H9 (cell line): ENCODE measurements at regions not wholly inside any gene's neighbourhood (a gene's known extent, or its start where the extent isn't known, plus 50 kb on each side); places are given as distances from the start of the nearest gene placed in this dataset.
"Not testable (repeated sequence)": the region's sequence is repeated elsewhere in the genome, so short reads cannot be mapped to it uniquely, and the experiment has no call there.

Source experiments
- DNase-seq: peaks from one replicate; pipeline ENCODE4 v3.0.0-alpha.2; 2017
- H2AFZ ChIP-seq: one replicate; pipeline ENCODE4 v1.6.1; 2013; ENCODE audit warnings: mild to moderate bottlenecking, low read length, control low read depth, moderate library complexity
- H2AK5ac ChIP-seq: 2 replicates; pipeline ENCODE4 v1.6.1; 2013; ENCODE audit warnings: low read length, control low read depth, mixed read lengths; ENCODE audit not compliant: insufficient read length
- H2BK120ac ChIP-seq: one replicate; pipeline ENCODE4 v1.6.1; 2013; ENCODE audit warnings: low read depth, mild to moderate bottlenecking, low read length, control low read depth, inconsistent platforms; ENCODE audit not compliant: poor library complexity, severe bottlenecking
- H2BK12ac ChIP-seq: 2 replicates; pipeline ENCODE4 v1.6.1; 2013; ENCODE audit warnings: low read length, control low read depth, mixed read lengths, low read depth; ENCODE audit not compliant: insufficient read length
- H2BK15ac ChIP-seq: 2 replicates; pipeline ENCODE4 v1.6.1; 2013; ENCODE audit warnings: low read depth, low read length, control low read depth
- H2BK20ac ChIP-seq: one replicate; pipeline ENCODE4 v1.6.1; 2013; ENCODE audit warnings: low read depth, mild to moderate bottlenecking, low read length, control low read depth, inconsistent platforms; ENCODE audit not compliant: poor library complexity, severe bottlenecking
- H2BK5ac ChIP-seq: 2 replicates; pipeline ENCODE4 v1.6.1; 2013; ENCODE audit warnings: low read length, control low read depth, mixed read lengths; ENCODE audit not compliant: insufficient read length
- H3K14ac ChIP-seq: 2 replicates; pipeline ENCODE4 v1.6.1; 2013; ENCODE audit warnings: low read length, control low read depth; ENCODE audit not compliant: insufficient read depth
- H3K18ac ChIP-seq: 2 replicates; pipeline ENCODE4 v1.6.1; 2013; ENCODE audit warnings: low read depth, mild to moderate bottlenecking, mixed read lengths, low read length, control low read depth; ENCODE audit not compliant: insufficient read length
- H3K23ac ChIP-seq: 2 replicates; pipeline ENCODE4 v1.6.1; 2013; ENCODE audit warnings: low read length, control low read depth, mixed read lengths, low read depth; ENCODE audit not compliant: insufficient read length
- H3K23me2 ChIP-seq: 2 replicates; pipeline ENCODE4 v1.6.1; 2013; ENCODE audit warnings: low read depth, mild to moderate bottlenecking, mixed read lengths, low read length, control low read depth; ENCODE audit not compliant: insufficient read length, poor library complexity, severe bottlenecking
- H3K27ac ChIP-seq: 2 replicates; pipeline ENCODE4 v1.5.1; 2013; ENCODE audit warnings: low read length, control low read depth, mixed read lengths, low read depth; ENCODE audit not compliant: insufficient read length
- H3K27me3 ChIP-seq: 2 replicates; pipeline ENCODE4 v1.6.1; 2013; ENCODE audit warnings: low read length, control low read depth, inconsistent platforms; ENCODE audit not compliant: insufficient read depth
- H3K4ac ChIP-seq: 2 replicates; pipeline ENCODE4 v1.6.1; 2013; ENCODE audit warnings: low read depth, mild to moderate bottlenecking, control low read depth, inconsistent platforms, low read length, moderate library complexity
- H3K4me1 ChIP-seq: 2 replicates; pipeline ENCODE4 v1.6.1; 2013; ENCODE audit warnings: low read length, control low read depth, inconsistent platforms; ENCODE audit not compliant: insufficient read depth
- H3K4me2 ChIP-seq: 2 replicates; pipeline ENCODE4 v1.6.1; 2013; ENCODE audit warnings: low read length, control low read depth, mixed read lengths; ENCODE audit not compliant: insufficient read length, insufficient read depth
- H3K56ac ChIP-seq: 2 replicates; pipeline ENCODE4 v1.6.1; 2013; ENCODE audit warnings: low read depth, mild to moderate bottlenecking, mixed read lengths, low read length, control low read depth; ENCODE audit not compliant: insufficient read length
- H3K79me1 ChIP-seq: 2 replicates; pipeline ENCODE4 v1.6.1; 2013; ENCODE audit warnings: low read depth, mild to moderate bottlenecking, moderate library complexity, low read length, control low read depth, inconsistent platforms; ENCODE audit not compliant: insufficient read depth, poor library complexity, severe bottlenecking
- H3K79me2 ChIP-seq: 2 replicates; pipeline ENCODE4 v1.6.1; 2013; ENCODE audit warnings: low read length, control low read depth, inconsistent platforms; ENCODE audit not compliant: insufficient read depth
- H3K9ac ChIP-seq: 2 replicates; pipeline ENCODE4 v1.6.1; 2013; ENCODE audit warnings: low read length, control low read depth, mixed read lengths; ENCODE audit not compliant: insufficient read length; ENCODE audit errors: extremely low read depth
- H3K9me3 ChIP-seq: one replicate; pipeline ENCODE4 v1.6.1; 2013; ENCODE audit warnings: low read depth, low read length, inconsistent platforms; ENCODE audit not compliant: control insufficient read depth
- H3T11ph ChIP-seq: one replicate; pipeline ENCODE4 v1.6.1; 2013; ENCODE audit warnings: mild to moderate bottlenecking, low read length, control low read depth, inconsistent platforms
- H4K20me1 ChIP-seq: one replicate; pipeline ENCODE4 v1.6.1; 2013; ENCODE audit not compliant: control insufficient read depth, insufficient read length, insufficient read depth
- H4K5ac ChIP-seq: 2 replicates; pipeline ENCODE4 v1.6.1; 2013; ENCODE audit warnings: low read depth, mild to moderate bottlenecking, mixed read lengths, low read length, control low read depth; ENCODE audit not compliant: insufficient read length
- H4K8ac ChIP-seq: replicated peaks from 2 replicates; pipeline ENCODE4 v1.6.1; 2013; ENCODE audit warnings: low read length, control low read depth, mixed read lengths, low read depth; ENCODE audit not compliant: insufficient read length
- H4K91ac ChIP-seq: 2 replicates; pipeline ENCODE4 v1.6.1; 2013; ENCODE audit warnings: low read depth, mild to moderate bottlenecking, moderate library complexity, mixed read lengths, low read length, control low read depth; ENCODE audit not compliant: insufficient read length
- H3K27ac Mint-ChIP-seq, 3 experiments: 2 replicates in 2 of 3; 3 replicates in 1 of 3; pipeline ENCODE4 v1.8.0; 2020 to 2021; ENCODE audit warnings: mixed read lengths in 3 of 3, mild to moderate bottlenecking in 1 of 3, moderate library complexity in 1 of 3
- H3K27me3 Mint-ChIP-seq: 2 replicates; pipeline ENCODE4 v1.8.0; 2021; ENCODE audit warnings: low read depth, mild to moderate bottlenecking, moderate library complexity, mixed read lengths
- H3K36me3 Mint-ChIP-seq, 3 experiments: 2 replicates in 2 of 3; 3 replicates in 1 of 3; pipeline ENCODE4 v1.8.0; 2020 to 2021; ENCODE audit warnings: low read depth in 3 of 3, mixed read lengths in 3 of 3; ENCODE audit not compliant: insufficient read depth in 1 of 3
- H3K4me1 Mint-ChIP-seq, 2 experiments: 2 replicates each; pipeline ENCODE4 v1.8.0; 2020; ENCODE audit warnings: mixed read lengths in 2 of 2
- H3K4me3 Mint-ChIP-seq, 2 experiments: 2 replicates in 1 of 2; 3 replicates in 1 of 2; pipeline ENCODE4 v1.8.0; 2020 to 2021; ENCODE audit warnings: mild to moderate bottlenecking in 2 of 2, mixed read lengths in 2 of 2, moderate library complexity in 1 of 2
- H3K9me3 Mint-ChIP-seq, 2 experiments: 2 replicates in 1 of 2; 3 replicates in 1 of 2; pipeline ENCODE4 v1.8.0; 2020; ENCODE audit warnings: mild to moderate bottlenecking in 2 of 2, mixed read lengths in 2 of 2, moderate library complexity in 1 of 2
- WGBS: extraction: QIAGEN DNeasy Blood & Tissue Kit; methylation state at CpG from one replicate; pipeline ENCODE4 v1.1.7; 2013; ENCODE audit warnings: missing lambda C conversion rate, low lambda C conversion rate, mixed read lengths; ENCODE audit not compliant: insufficient read length; ENCODE audit errors: extremely low coverage; 5-methylcytosine and 5-hydroxymethylcytosine counted together
- TF ChIP-seq, protein P1 (sequence below): fragments of 200-600 bp; sonication (generic); conservative IDR thresholded peaks from 3 replicates; pipeline ENCODE4 v1.8.0; 2021; ENCODE audit warnings: antibody characterized with exemption, mild to moderate bottlenecking

DNA sequence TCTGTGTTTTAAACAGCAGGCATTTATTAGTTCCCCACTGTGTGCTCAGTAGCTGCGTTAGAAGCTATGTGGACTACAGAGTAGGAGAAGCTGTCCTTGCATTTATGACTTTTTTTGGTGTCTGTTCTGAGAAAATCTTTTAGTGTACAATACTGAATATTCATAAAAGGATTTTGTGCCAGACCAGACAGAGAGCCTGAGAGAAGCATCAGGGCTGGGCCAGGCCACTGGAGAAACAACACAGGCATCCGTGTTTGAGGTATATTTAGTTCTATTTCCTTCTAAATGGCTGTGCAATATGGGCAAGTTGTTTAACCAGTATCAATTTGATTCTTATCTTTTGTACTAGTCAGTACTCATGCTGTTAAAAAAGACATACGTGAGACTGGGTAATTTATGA, 182.8 kb downstream of the SH2D4B start:
- Histone ChIP-seq H3T11ph (no peak overlapping the region), H2AFZ (no peak overlapping the region), H3K4me2 (no peak overlapping the region), H2AK5ac (no peak overlapping the region), H2BK15ac (no peak overlapping the region), H3K23ac (no peak overlapping the region), H2BK5ac (no peak overlapping the region), H3K56ac (no peak overlapping the region), H3K9ac (no peak overlapping the region), H4K5ac (no peak overlapping the region), H2BK120ac (no peak overlapping the region), H4K91ac (no peak overlapping the region), H3K23me2 (no peaks in the 10 kb centered on the region), H3K27ac (no peak overlapping the region), H3K4ac (no peak overlapping the region), H3K4me1 (no peaks in the 10 kb centered on the region), H3K18ac (no peak overlapping the region), H4K20me1 (no peaks in the 10 kb centered on the region), H3K27me3 (no peaks in the 10 kb centered on the region), H2BK20ac (no peak overlapping the region), H3K14ac (no peak overlapping the region), H3K79me1 (no peaks in the 10 kb centered on the region), H3K79me2 (no peaks in the 10 kb centered on the region), H4K8ac (no peak overlapping the region), H3K9me3 (no peaks in the 10 kb centered on the region), H2BK12ac (no peak overlapping the region)
- no peak overlapping the region for H3K4me3 Mint-ChIP-seq
- no peak overlapping the region for H3K27ac Mint-ChIP-seq
- H3K36me3 Mint-ChIP-seq: peaks cover 0 to 4% (median 4%) of the 10 kb centered on the region in 3 experiments; a peak in 2 of 7 replicates
- H3K27me3 Mint-ChIP-seq: no peaks in the 10 kb centered on the region
- DNase-seq: no peak
- H3K4me1 Mint-ChIP-seq: no peaks in the 10 kb centered on the region
- WGBS: no CpG with 5 or more reads among the region's 3 CpGs
- peaks cover 0 to 5% of the 10 kb centered on the region in 2 experiments; a peak in 2 of 5 replicates for H3K9me3 Mint-ChIP-seq
- TF ChIP-seq, protein P1, sequence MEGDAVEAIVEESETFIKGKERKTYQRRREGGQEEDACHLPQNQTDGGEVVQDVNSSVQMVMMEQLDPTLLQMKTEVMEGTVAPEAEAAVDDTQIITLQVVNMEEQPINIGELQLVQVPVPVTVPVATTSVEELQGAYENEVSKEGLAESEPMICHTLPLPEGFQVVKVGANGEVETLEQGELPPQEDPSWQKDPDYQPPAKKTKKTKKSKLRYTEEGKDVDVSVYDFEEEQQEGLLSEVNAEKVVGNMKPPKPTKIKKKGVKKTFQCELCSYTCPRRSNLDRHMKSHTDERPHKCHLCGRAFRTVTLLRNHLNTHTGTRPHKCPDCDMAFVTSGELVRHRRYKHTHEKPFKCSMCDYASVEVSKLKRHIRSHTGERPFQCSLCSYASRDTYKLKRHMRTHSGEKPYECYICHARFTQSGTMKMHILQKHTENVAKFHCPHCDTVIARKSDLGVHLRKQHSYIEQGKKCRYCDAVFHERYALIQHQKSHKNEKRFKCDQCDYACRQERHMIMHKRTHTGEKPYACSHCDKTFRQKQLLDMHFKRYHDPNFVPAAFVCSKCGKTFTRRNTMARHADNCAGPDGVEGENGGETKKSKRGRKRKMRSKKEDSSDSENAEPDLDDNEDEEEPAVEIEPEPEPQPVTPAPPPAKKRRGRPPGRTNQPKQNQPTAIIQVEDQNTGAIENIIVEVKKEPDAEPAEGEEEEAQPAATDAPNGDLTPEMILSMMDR: no peak

DNA sequence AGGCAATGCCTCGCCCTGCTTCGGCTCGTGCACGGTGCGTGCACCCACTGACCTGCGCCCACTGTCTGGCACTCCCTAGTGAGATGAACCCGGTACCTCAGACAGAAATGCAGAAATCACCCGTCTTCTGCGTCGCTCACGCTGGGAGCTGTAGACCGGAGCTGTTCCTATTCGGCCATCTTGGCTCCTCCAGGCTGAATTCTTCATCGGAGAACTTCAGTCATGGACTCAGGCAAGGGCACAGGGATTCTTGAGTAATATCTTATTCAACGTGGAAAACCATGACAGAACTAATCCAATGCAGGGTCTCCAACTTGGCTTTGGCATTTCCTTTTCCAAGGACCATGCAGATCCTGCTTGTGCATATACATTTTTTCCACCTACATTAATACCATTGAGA, 190.7 kb downstream of the SH2D4B start:
- H3K23me2 ChIP-seq, H3K14ac ChIP-seq, H3T11ph ChIP-seq, H3K18ac ChIP-seq, H4K91ac ChIP-seq, H2BK20ac ChIP-seq, H3K9me3 ChIP-seq, H2BK12ac ChIP-seq, H3K27me3 Mint-ChIP-seq, H3K9ac ChIP-seq, H2AK5ac ChIP-seq, H2BK120ac ChIP-seq, H3K27me3 ChIP-seq, H4K8ac ChIP-seq, H4K5ac ChIP-seq, H2AFZ ChIP-seq, H3K4ac ChIP-seq, H3K27ac ChIP-seq, H3K9me3 Mint-ChIP-seq, H3K56ac ChIP-seq, H4K20me1 ChIP-seq, H3K79me2 ChIP-seq, DNase-seq, H3K23ac ChIP-seq, H3K4me1 ChIP-seq, H3K4me2 ChIP-seq, H2BK5ac ChIP-seq, H3K79me1 ChIP-seq, H2BK15ac ChIP-seq, H3K4me3 Mint-ChIP-seq, H3K27ac Mint-ChIP-seq, H3K36me3 Mint-ChIP-seq: not testable (repeated sequence)
- WGBS: no CpG with 5 or more reads among the region's 15 CpGs
- H3K4me1 Mint-ChIP-seq: peaks cover 21 to 22% of the 10 kb centered on the region in 2 experiments
